T-helper 1 cell (primary cell): ENCODE measurements at regions not wholly inside any gene's neighbourhood (a gene's known extent, or its start where the extent isn't known, plus 50 kb on each side); places are given as distances from the start of the nearest gene placed in this dataset.
"Not testable (repeated sequence)": the region's sequence is repeated elsewhere in the genome, so short reads cannot be mapped to it uniquely, and the experiment has no call there.

Experiments used
- DNase-seq, 5 donors: peaks; one replicate each; pipeline ENCODE4 v3.0.0-alpha.2; 2012 to 2020

DNA sequence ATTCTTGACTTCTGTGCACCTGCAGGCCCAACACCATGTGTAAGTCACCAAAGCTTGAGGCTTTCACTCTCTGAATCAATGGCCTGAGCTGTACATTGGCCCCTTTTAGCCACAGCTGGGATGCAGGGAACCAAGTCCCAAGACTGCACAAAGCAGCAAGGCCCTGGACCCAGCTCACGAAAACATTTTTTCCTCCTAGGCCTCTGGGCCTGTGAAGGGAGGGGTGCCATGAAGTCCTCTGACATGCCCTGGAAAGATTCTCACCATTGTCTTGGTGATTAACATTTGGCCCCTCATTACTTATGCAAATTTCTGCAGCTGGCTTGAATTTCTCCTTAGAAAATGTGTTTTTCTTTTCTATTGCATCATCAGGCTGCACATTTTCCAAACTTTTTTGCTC is 398.6 kb downstream of the DMRTA1 start:
- DNase-seq, result not testable (repeated sequence)

DNA sequence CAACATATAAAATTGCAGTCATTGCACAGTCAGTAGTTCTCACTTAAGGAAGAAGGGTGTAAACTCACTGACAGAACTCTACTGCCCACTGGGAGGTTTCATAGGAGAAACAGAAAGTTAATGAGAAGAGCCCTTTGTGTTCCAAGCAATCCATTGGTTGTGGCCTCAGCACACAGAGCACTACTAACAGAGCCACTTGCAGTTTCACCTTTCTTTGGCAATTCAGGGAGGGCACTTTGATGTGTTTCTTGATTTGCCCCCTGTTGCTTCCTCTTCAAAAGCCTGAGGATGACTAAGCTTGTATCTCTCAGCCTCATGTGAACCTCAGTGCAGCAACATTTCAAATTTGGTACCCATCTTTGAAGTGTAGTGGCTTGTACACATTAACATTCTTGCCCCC is 409.4 kb downstream of the DMRTA1 start:
- DNase-seq, result no peak

DNA sequence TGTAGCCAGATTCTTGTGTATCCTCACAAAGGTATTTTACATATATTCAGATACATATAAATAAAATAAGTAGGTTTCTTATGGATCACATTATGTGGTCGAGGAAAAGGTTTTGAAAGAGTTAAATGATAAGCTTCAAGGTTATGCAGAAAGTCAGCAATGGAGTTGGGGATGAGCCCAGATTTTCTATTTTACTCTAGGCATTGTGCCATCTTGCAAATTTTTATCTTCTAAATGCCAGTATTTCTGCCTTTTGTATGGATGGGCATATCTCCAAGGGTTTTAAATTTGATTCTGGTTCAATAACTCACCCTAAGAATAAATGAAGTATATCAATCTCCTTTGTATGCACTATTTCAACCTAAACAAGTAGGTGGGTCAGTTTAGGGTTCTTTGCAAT is 410.7 kb downstream of the DMRTA1 start:
- DNase-seq, result no peak

DNA sequence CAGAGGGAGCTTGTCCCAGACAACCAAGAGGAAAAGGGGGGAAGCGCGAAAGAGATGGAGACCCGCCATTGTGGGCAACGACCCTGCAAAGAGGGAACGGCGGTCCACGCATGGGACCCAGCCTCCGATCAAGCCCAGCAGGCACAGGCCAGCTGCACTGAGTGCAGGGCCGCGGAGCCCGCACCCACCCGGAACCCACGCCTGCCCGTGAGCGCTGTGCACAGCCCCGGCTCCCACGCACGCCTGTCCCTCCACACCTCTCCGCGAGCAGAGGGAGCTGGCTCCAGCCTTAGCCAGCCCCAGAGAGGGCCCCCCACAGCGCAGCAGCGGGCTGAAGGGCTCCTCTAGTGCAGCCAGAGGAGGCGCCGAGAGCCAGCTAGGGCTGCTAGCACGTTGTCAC is 416.5 kb downstream of the DMRTA1 start:
- DNase-seq, result no peak

DNA sequence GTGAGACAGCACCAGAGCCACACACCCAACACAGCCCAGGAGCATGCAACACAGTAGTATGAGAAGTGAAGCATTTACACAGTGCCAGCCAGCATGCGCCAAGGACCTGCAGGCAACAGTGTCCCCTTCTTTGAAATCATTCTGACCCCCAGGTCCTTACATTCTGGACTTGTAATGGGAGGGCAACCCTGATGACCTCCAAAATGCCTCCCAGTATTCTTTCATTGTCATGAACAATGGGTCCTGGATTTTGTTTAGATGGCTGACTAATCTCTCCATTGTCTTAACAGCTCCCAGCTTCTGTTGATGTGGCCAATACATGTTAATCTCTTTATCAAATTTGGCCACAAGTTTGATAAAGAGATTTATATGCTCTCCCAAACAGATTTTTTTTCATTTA is 417.1 kb downstream of the DMRTA1 start:
- DNase-seq, result no peak

DNA sequence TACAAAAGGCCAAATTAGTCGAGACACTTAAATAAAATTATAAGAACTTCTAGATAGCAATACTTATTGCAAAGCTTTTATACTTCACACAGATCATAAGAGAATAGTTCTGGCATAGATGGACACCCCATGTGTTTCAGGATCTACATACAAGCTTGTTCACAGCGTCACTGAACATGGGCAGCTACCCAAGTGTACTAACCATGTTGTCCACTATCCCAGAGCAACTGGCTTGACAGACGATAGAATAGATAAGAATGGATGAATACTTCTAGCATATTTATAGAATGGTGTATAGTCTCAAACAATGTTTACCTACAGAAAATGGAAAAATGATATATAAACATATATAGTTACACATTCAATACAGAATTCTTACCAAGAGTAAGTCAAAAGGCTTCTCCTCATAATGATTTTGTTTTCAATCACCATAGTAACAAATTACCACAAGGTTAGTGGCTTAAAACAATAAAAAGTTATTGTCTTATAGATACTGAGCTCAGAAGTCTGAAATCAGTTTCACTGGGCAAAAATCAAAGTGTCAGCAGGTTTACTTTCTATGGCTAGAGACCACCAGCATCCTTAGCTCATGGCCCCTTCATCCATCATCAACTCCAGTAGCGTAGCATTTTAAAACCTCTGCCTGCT is 446.7 kb downstream of the DMRTA1 start:
- no peak for DNase-seq

DNA sequence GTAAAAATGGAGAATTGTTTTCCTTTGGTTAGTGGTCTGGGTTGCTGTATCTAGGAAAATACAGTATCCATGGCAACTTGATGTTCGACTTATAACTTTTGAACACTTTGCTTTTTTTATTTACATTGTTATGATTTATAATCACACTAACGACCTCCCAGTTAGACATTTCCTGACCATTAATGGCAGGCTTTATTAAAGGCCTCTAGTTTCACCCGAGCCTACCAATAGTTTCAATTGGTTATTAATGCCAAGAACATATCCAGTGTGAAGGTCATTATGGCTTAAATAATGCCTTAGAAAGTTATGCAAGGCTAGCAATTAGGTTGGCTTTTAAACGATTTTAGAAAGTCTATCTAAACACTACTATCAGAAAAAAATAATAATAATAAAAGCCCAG is 452.0 kb downstream of the DMRTA1 start:
- DNase-seq, result no peak

DNA sequence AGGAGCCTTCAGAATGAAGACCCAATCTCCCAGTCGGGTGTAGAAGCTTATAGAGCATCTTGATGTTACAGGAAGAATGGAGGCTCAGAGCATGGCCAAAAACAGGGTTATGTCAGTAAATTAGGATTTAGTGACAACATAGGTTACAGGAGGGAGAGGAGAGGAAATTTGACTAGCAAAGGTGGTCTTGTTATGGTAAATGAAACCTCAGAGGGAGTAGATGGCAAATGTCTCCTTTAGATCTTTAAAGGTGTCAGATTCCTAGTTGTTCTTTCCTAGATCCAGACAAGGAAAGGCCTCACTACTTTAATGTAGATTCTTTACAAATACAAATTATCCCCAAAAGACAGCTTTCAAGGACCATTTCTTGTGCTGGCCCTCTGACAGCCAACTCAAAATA is 465.0 kb downstream of the DMRTA1 start:
- no peak for DNase-seq

DNA sequence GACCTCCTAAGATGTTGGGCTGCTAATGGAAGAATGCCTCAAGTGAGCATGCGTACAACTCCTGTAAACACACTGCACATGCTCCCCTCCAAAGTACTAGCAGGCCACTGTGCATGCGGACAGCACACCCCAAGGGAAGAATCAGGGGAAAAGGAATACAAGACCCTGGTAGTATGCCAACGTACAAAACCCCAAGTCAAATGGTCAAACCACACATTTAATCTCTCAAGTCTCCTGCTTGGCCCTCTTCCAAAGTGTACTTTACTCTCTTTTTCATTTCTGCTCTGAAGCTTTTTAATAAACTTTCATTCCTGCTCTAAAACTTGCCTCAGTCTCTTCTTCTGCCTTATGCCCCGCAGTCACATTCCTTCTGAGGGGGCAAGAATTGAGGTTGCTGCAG is 466.4 kb downstream of the DMRTA1 start:
- no peak for DNase-seq

DNA sequence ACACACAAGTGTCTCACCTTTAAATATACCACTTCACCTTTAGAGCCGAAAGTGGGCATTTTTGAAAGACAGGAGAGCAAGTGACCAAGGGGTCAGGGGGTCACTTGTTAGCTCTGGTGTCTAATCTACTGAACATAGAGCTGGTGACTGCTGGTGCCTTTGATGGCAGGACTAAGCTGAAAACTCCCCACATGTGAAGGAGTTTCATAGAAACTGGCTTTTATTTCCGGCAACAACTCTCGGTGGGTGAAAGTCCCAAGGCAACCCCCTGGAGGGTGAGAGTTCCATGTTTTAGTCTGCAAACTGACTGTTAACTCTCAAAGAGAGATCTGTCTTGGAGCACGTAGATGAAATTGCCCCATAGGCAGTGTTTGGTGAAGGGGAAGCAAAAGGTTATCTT is 466.9 kb downstream of the DMRTA1 start:
- DNase-seq, result no peak

DNA sequence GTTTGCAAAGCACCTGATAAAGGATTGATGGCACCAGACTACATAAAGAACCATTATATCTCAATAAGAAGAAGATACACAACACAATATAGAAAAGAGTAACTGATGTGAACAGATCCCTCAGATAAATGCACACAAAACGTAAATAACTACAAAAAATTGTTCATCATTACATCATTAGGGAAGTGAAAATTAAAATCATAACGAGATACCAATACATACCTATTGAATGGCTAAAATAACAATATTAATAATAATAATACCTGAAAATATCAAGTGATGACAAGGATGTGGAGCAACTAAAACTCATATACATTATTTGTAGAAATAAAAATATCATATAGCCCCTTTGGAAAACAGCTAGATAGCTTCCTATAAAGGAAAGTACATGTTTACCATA is 469.5 kb downstream of the DMRTA1 start:
- DNase-seq, result no peak

DNA sequence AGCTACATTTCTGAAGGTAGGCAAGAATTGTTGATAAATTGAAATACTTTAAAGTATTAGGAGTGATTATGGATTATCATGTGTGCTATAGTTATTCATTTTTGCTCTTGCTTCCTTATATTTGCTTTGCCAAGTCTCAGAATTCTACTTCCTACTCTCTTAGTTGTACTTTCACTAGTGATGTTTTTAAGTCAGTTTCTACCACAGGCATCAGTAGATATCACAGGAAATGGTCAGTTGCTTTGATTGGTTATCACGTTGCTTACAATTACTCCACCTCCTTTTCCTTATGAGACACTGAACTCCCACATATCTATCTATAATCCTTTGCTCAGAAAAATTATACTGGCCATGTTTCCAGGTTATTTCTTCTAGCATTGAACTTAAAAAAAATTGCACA is 472.8 kb downstream of the DMRTA1 start:
- no peak for DNase-seq

DNA sequence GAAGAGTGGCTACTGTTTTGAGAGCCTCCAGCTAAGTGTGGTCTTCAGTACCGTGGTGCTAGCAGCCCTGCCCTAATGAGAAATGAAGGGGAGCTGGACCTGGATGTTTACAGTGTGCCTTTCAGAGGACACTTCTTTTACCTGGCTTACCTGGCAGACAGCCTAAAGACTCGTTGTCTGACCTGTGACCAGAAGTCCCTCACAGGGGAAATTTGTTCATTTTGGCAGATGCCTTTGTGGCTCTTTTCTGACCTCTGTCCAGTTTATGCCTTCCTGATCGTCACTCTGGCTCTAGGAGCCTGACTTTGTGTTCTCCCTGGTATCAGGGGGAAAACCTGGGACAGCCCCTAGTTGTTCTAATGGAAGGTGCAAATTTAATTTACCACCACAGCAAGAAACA is 475.1 kb downstream of the DMRTA1 start:
- no peak for DNase-seq

DNA sequence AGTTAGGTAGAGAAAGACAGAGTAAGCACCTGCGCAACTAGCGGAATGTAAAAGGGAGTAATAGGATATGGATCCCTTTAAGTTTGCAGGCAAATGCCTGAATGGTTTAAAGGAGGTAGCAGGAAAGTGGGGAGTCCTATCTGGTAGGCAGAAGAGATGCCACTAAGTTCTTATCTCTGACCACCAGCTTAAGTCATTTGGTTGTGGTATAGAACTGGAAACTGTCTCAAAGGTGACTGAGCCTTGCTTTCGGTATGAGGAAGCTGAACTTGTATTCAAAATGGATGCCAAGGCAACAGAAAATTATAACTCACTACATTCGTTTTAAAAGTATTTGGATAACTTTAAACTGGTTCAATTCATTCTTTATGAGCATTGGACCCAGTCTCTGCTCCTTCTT is 475.6 kb downstream of the DMRTA1 start:
- no peak for DNase-seq

DNA sequence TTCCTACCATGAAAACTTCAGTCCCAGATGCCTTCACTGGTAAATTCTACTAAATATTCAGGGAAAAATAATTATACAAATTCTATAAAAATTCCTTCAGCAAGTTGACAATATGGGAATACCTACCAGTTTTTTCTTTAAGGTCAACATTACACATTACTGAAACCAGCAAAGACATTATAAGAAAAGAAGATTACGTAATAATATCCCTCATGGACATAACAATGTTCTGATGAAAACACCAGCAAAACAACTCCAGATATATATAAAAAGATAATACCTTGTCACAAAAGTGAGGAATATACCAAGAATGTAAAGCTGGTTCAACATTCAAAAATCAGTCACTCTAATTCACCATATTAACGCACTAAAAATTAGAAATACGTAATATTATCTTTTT is 507.9 kb downstream of the DMRTA1 start:
- no peak for DNase-seq

DNA sequence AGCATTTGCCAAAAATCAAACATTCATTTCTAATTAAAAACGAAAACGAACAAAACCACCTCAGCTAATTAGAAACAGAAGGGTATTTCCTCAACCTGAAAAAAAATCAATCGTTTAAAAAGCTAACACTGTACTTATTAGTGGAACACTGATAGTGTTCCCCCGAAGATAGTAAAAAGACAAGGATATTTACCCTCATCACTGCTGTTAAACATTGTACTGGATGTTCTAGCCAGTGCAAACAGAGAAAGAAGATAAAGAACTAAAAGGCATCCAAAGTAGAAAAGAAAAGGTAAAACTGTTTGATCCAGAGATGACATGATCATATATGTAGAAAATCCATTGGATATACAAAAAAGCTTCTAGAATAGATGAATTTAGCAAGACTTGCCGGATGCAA is 508.3 kb downstream of the DMRTA1 start:
- no peak for DNase-seq

DNA sequence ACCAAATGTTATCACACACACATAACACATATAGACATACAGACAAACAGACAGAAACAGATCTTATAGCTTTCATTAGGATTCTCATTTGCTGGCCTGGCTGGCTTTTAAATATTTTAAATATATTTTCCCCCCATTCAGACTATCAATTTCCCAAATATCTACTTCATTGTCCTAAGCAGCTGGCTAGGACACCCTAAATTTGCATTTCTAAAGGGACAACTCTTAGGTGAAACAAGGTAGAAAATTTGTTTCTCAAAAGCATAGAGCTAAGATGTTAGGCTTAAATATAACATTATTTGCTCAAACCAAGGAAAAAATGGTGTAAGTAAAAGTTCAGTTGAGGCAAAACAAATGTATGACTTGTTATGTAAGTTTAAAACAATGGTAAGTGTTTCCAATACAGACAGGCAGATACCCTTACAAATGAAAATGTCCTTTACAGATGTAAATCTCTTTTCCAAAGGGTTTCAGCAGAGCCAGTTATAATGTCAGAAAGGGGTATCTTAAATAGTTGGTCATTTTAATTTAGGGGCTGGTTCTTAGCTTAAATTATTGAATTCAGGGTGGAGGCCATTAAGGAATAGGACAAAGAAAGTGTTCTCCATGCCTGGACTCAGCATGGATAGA is 522.8 kb downstream of the DMRTA1 start:
- DNase-seq, result no peak

DNA sequence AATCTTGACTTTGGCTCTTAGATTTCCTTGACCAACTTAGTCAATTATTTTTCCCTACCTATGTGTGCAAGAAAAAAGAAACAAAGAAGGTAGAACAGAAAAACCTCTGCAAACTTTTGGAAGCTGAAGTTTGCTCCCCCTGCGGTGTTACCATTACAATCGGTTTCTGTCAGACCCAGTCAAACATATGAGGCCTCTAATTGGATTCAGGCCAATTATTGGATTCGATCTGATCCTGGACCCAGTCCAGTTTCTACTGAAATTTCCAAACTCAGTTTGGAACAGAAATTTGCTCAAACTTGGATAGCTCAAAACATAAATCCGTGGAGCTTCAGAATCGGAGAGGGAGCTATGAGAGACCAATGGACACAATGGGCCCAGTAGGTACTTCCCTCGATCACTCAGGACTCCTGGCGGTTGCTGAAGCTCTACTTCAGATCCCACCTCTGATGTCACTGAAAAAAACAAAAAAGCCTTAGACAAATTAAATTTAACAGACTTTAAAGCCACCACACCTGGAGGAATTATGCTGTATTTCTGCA is 523.9 kb downstream of the DMRTA1 start:
- no peak for DNase-seq

DNA sequence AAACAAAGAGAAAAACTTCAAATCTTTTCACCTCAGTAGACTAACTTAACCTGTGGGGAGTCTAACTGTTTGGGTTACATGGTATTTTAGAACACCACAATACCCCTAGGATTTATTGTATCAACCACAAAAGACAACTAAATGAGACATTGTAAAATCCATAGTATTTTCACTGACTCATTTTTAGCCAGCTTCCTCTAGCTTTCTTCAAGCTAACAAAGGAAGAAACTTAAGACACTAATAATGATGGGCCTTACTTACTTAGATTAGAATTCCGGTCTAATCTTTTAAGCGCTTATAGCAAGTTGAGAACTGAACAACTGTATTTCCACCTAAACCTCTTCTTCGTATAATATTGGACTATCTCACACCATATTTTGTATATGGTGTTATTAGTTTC is 529.3 kb downstream of the DMRTA1 start:
- no peak for DNase-seq

DNA sequence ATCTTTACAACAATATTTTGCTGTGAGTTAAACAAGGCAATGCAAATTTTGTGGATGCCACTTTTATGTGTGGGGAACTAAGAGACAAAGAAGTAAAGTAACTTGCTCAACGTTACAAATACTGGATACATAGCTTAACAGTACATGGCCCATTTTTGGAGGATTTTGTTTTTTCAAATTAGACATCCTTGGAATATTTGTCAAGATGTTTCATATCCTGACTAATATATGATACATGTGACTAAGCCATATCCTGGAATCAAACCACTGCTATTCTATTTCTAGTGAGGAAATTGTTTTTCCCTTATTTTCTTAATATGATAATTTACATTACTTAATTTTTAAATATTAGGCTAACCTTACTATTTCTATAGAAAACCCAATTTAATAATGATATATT is 529.8 kb downstream of the DMRTA1 start:
- no peak for DNase-seq

DNA sequence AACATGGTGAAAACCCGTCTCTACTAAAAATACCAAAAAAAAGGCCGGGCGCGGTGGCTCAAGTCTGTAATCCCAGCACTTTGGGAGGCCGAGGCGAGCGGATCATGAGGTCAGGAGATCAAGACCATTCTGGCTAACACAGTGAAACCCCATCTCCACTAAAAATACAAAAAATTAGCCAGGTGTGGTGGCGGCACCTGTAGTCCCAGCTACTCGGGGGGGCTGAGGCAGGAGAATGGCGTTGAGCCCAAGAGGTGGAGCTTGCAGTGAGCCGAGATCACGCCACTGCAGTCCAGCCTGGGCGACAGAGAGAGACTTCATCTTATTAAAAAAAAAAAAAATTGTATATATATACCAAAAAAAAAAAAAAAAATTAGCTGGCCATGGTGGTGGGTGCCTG is 533.8 kb downstream of the DMRTA1 start:
- DNase-seq, result not testable (repeated sequence)

DNA sequence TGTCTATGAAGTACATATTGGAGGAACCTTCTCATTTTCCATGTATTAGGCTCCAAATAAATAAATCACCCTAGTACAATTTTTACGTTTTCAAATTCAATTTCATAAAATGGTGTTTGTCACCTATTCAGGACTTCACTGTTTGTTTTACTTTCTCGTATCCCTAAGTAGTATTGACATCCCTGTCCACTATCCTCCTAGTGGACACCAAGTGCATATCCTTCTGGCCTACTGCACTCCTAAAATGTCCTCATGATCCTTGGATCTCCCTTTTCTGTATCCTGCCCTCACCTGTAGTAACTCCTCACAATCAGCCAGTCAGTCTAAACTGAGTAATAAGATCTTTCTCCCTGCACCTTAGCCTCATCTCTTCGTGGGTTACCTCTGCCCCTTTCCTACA is 539.9 kb downstream of the DMRTA1 start:
- no peak for DNase-seq

DNA sequence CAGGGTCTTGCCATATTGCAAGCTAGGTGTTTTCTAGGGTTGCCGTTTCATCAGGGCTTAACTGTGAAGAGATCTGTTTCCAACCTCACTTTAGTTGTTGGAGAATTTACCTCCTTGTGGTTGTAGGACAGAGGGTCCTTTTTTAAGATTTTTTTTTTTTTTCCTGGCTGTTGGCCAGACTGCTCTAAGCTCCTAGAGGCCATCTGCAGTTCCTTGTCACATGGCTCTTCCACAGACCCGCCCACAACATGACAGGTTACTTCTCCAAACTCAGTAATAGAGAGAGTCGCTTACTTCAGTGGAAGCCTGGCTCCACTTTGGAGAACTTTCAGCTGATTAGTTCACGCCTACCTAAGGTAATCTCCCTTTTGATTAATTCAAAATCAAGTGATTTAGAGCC is 543.7 kb downstream of the DMRTA1 start:
- no peak for DNase-seq

DNA sequence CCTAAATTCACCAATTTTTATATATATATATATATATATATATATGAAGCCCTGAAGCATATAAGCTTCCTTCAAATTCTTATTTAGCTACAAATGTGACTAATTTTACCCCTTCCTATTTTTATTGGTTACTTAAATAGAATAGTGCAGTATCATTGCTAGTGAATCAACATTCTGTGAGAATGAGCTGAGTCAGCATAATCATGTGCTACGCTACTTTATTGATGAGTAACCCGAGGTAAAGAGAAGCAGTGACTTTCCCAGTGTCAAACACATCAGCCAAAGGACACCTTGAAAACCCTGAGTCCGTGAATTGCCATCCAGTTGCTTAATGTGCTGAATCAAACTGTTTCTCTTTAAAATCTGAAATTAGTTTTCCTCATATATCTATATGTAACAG is 546.2 kb downstream of the DMRTA1 start:
- DNase-seq, result no peak

DNA sequence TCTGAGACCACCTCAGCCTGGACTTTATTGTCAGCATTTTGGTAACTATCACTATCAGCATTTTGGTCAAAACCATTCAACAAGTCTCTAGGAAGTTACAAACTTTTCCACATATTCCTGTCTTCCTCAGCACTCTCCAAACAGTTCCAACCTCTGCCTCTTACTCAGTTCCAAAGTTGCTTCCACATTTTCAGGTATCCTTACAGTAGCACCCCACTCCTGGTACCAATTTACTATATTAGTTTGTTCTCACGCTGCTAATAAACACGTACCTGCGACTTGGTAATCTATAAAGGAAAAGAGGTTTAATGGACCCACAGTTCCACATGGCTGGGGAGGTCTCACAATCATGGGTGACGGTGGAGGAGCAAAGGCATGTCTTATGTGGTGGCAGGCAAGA is 551.3 kb downstream of the DMRTA1 start:
- DNase-seq, result no peak
